GM12878 (cell line): ENCODE measurements at regions not wholly inside any gene's neighbourhood (a gene's known extent, or its start where the extent isn't known, plus 50 kb on each side); places are given as distances from the start of the nearest gene placed in this dataset.

Experiments used
- ATF2 ChIP-seq: IDR thresholded peaks from 2 replicates; pipeline ENCODE4 v1.6.1; 2012; ENCODE audit warnings: low read length, inconsistent platforms
- CHD4 ChIP-seq: fragments of 200-600 bp; sonication (generic); IDR thresholded peaks from 2 replicates; pipeline ENCODE4 v1.6.1; 2016; ENCODE audit warnings: mild to moderate bottlenecking
- CREM ChIP-seq: IDR thresholded peaks from 2 replicates; pipeline ENCODE4 v1.6.1; 2014; ENCODE audit warnings: antibody characterized with exemption, low read depth
- CTCF ChIP-seq, 3 experiments: IDR thresholded peaks in 2 of 3; conservative IDR thresholded peaks in 1 of 3; 2 replicates each; pipeline ENCODE4 v1.5.1; 2011; ENCODE audit warnings: low read depth in 3 of 3, low read length in 3 of 3, mild to moderate bottlenecking in 3 of 3, control low read depth in 2 of 3, moderate library complexity in 2 of 3, inconsistent platforms in 1 of 3, mixed read lengths in 1 of 3; ENCODE audit not compliant: control insufficient read depth in 2 of 3, insufficient read depth in 1 of 3; ENCODE audit errors: extremely low read depth in 1 of 3
- CUX1 ChIP-seq: IDR thresholded peaks from 2 replicates; pipeline ENCODE4 v1.6.1; 2012; ENCODE audit warnings: improper control_type of control experiment, low read depth, low read length; ENCODE audit not compliant: insufficient replicate concordance
- EZH2 ChIP-seq: IDR thresholded peaks from 2 replicates; pipeline ENCODE4 v1.6.1; 2012; ENCODE audit warnings: low read depth, mild to moderate bottlenecking, control low read depth, inconsistent platforms, low read length, borderline replicate concordance; ENCODE audit not compliant: control insufficient read depth
- MYC ChIP-seq: IDR thresholded peaks from 2 replicates; pipeline ENCODE4 v1.6.1; 2011; ENCODE audit warnings: mild to moderate bottlenecking, low read length, moderate library complexity, inconsistent platforms; ENCODE audit not compliant: insufficient read depth, insufficient replicate concordance, insufficient read length, severe bottlenecking
- NFYB ChIP-seq: IDR thresholded peaks from 2 replicates; pipeline ENCODE4 v1.6.1; 2011; ENCODE audit warnings: low read depth, mild to moderate bottlenecking, low read length, improper control_type of control experiment, moderate library complexity; ENCODE audit not compliant: insufficient read depth
- POLR2A ChIP-seq: IDR thresholded peaks from 2 replicates; pipeline ENCODE4 v1.6.1; 2011; ENCODE audit warnings: low read depth, mild to moderate bottlenecking, low read length
- POLR2AphosphoS5 ChIP-seq: IDR thresholded peaks from 2 replicates; pipeline ENCODE4 v1.6.1; 2011; ENCODE audit warnings: mild to moderate bottlenecking, low read length, inconsistent platforms
- PRDM15 ChIP-seq: fragments of 450-650 bp; formaldehyde crosslinking; IDR thresholded peaks from 2 replicates; pipeline ENCODE4 v1.4.0; 2020; ENCODE audit warnings: mild to moderate bottlenecking, moderate library complexity
- RBBP5 ChIP-seq: fragments of 200-600 bp; sonication (generic); conservative IDR thresholded peaks from 2 replicates; pipeline ENCODE4 v1.6.1; 2016
- RELB ChIP-seq: fragments of 450-650 bp; IDR thresholded peaks from 2 replicates; pipeline ENCODE4 v1.6.1; 2017; ENCODE audit warnings: low read depth, mild to moderate bottlenecking, moderate library complexity
- SMC3 ChIP-seq: IDR thresholded peaks from 2 replicates; pipeline ENCODE4 v1.6.1; 2011; ENCODE audit warnings: low read length, improper control_type of control experiment, borderline replicate concordance

- TF ChIP-seq CTCF (IDR thresholded peaks at IDR 0.05 in 2 of 3, conservative IDR thresholded peaks at IDR 0.05 in 1 of 3; ENCODE audit: control insufficient read depth in 2 of 3, extremely low read depth in 1 of 3, insufficient read depth in 1 of 3, low read depth in 3 of 3, low read length in 3 of 3) (no peak), ATF2 (no peak), POLR2A (no peak), CREM (no peak), SMC3 (no peak), MYC (no peak), RELB (no peak), NFYB (no peak), EZH2 (no peak), RBBP5 (no peak), CUX1 (no peak), POLR2AphosphoS5 (no peak), CHD4 (no peak), PRDM15 (CRISPR knock-in tag) (no peak)
Measured at GRCh38 chr10:128191847-128192246, 65.6 kb upstream of the MKI67 start.
